ENCODE measurements at regions not wholly inside any gene's neighbourhood (a gene's known extent, or its start where the extent isn't known, plus 50 kb on each side); places are given as distances from the start of the nearest gene placed in this dataset.

- H2AFZ ChIP-seq (ENCODE audit: low read depth, low read length, poor library complexity, severe bottlenecking): no peak overlapping the region
- peaks cover 61 to 95% of the 10 kb centered on the region in 2 experiments for H3K4me1 ChIP-seq (ENCODE audit: control insufficient read depth in 1 of 2, insufficient read depth in 2 of 2, low read length in 2 of 2)
- no peaks in the 10 kb centered on the region for H3K9me3 ChIP-seq (ENCODE audit: control insufficient read depth in 1 of 2, insufficient read depth in 1 of 2, low read depth in 1 of 2, low read length in 2 of 2)
- peaks cover 17 to 29% of the 10 kb centered on the region in 2 experiments; a peak in 3 of 4 replicates for H3K36me3 ChIP-seq (ENCODE audit: control insufficient read depth in 1 of 2, insufficient read depth in 2 of 2, low read length in 2 of 2)
- peak overlapping the region; percentile 86 for H3K9ac ChIP-seq (ENCODE audit: low read length)
- DNase-seq (ENCODE audit: low read depth, low spot score) (peak; percentile 66), ATAC-seq (peak; percentile 60)
- CTCF ChIA-PET: interaction anchor here (0.6 to 2.7 kb wide), 11 partner anchors 10 to 81 kb away, joined by 3 to 16 read pairs (median 9); no protein-coding TSS in a partner anchor
- no TSS peak for BruUV-seq (replicated peaks)
- peak overlapping the region; percentile 91 for H3K27ac ChIP-seq (ENCODE audit: low read depth, low read length)
- H3K4me3 ChIP-seq (replicated peaks in 1 of 2; ENCODE audit: low read depth in 1 of 2, low read length in 2 of 2): peak overlapping the region; percentile 57 to 64
- H3K9me2 ChIP-seq (ENCODE audit: insufficient read depth): no peaks in the 10 kb centered on the region
- H3K27me3 ChIP-seq (ENCODE audit: insufficient read depth, low read length): no peaks in the 10 kb centered on the region
- H4K20me1 ChIP-seq (ENCODE audit: insufficient read depth): no peaks in the 10 kb centered on the region
- H3K4me2 ChIP-seq (ENCODE audit: low read length): peak overlapping the region; percentile 84
- RAD21 ChIA-PET (ENCODE audit: low non-redundant PET in 1 of 2, low total read pairs in 2 of 2, uncharacterized antibody in 2 of 2, unreplicated experiment in 2 of 2): interaction anchor here in 1 of 2 experiments (1.2 kb wide), 1 partner anchor 80 kb away, joined by 3 read pairs; no protein-coding TSS in a partner anchor
- intact Hi-C loops (cut with micrococcal nuclease): loop anchor here (2.0 kb wide), 3 partner anchors 47 to 63 kb away; no protein-coding TSS in a partner anchor
- peaks cover 91% of the 10 kb centered on the region for H3K79me2 ChIP-seq (ENCODE audit: insufficient read depth, low read length)
- POLR2A ChIA-PET: interaction anchor here (0.6 to 4.2 kb wide), 21 partner anchors 8 to 84 kb away, joined by 3 to 30 read pairs (median 4); no protein-coding TSS in a partner anchor
- TF ChIP-seq RAD21 (IDR thresholded peaks at IDR 0.05; ENCODE audit: low read depth): peak; percentile 45
- TF ChIP-seq CEBPB (IDR thresholded peaks at IDR 0.05; ENCODE audit: low read depth): no peak
- TF ChIP-seq FOSL1 (IDR thresholded peaks at IDR 0.05; ENCODE audit: low read depth): no peak
- no peak for TF ChIP-seq ELF1 (IDR thresholded peaks at IDR 0.05; ENCODE audit: borderline replicate concordance, low read depth)
- TF ChIP-seq SIN3A (IDR thresholded peaks at IDR 0.05; ENCODE audit: low read depth): no peak
- TF ChIP-seq ZNF274 (IDR thresholded peaks at IDR 0.05; ENCODE audit: low read depth, low read length): no peak
- no peak for TF ChIP-seq EZH2 (IDR thresholded peaks at IDR 0.05)
- no peak for TF ChIP-seq SP1 (IDR thresholded peaks at IDR 0.05; ENCODE audit: low read depth)
- TF ChIP-seq CTCF (IDR thresholded peaks at IDR 0.05 in 2 of 3, conservative IDR thresholded peaks at IDR 0.05 in 1 of 3; ENCODE audit: borderline replicate concordance in 1 of 3, insufficient read depth in 1 of 3, low read depth in 2 of 3, low read length in 2 of 3): peak; percentile 32 to 60 (median 58); a peak in 5 of 6 replicates
- no peak for TF ChIP-seq EGR1 (IDR thresholded peaks at IDR 0.05; ENCODE audit: low read depth)
- TF ChIP-seq POLR2A (IDR thresholded peaks at IDR 0.05; ENCODE audit: borderline replicate concordance, extremely low read depth, insufficient read depth, insufficient read length): no peak
- no peak for TF ChIP-seq ZFX (IDR thresholded peaks at IDR 0.05)
- TF ChIP-seq POLR2AphosphoS5 (IDR thresholded peaks at IDR 0.05; ENCODE audit: low read depth, low read length): no peak; the same call in 1 of the 2 replicates
- TF ChIP-seq TCF7L2 (IDR thresholded peaks at IDR 0.05; ENCODE audit: borderline replicate concordance, extremely low read depth, insufficient read depth, insufficient read length): no peak
- TF ChIP-seq REST (IDR thresholded peaks at IDR 0.05; ENCODE audit: low read depth): no peak
- TF ChIP-seq EZH2phosphoT487 (IDR thresholded peaks at IDR 0.05; ENCODE audit: borderline replicate concordance): no peak
- TF ChIP-seq ATF3 (IDR thresholded peaks at IDR 0.05): no peak
- TF ChIP-seq SRF (IDR thresholded peaks at IDR 0.05; ENCODE audit: low read depth): no peak; the same call in 1 of the 2 replicates
- no peak for TF ChIP-seq ZBTB33 (IDR thresholded peaks at IDR 0.05; ENCODE audit: extremely low read depth, insufficient replicate concordance, low read length)
- no peak for TF ChIP-seq MAX (IDR thresholded peaks at IDR 0.05)
Observed at GRCh38 chr7:130959743-130960207, 225.8 kb upstream of the KLF14 start.
